SK-N-SH treated with all-trans-retinoic acid at 6 μM for 48 hours (cell line): ENCODE measurements at regions not wholly inside any gene's neighbourhood (a gene's known extent, or its start where the extent isn't known, plus 50 kb on each side); places are given as distances from the start of the nearest gene placed in this dataset.

ENCODE experiments used
- ARNTL ChIP-seq: fragments of 450-650 bp; formaldehyde crosslinking; IDR thresholded peaks from 2 replicates; pipeline ENCODE4 v1.5.0; 2020; ENCODE audit warnings: low read depth, mild to moderate bottlenecking, moderate library complexity, borderline replicate concordance
- CSRNP3 ChIP-seq: fragments of 250-450 bp; sonication (Bioruptor Pico); IDR thresholded peaks from 2 replicates; pipeline ENCODE4 v1.5.1; 2021; ENCODE audit warnings: mild to moderate bottlenecking, moderate library complexity
- ISL1 ChIP-seq: fragments of 250-450 bp; sonication (Bioruptor Pico); IDR thresholded peaks from 2 replicates; pipeline ENCODE4 v2.1.2; 2022; ENCODE audit warnings: mild to moderate bottlenecking, moderate library complexity
- OSR1 ChIP-seq: fragments of 250-450 bp; sonication (Bioruptor Pico); IDR thresholded peaks from 2 replicates; pipeline ENCODE4 v1.8.0; 2022; ENCODE audit warnings: moderate library complexity, mild to moderate bottlenecking, inconsistent platforms
- PATZ1 ChIP-seq: fragments of 250-450 bp; sonication (Bioruptor Pico); IDR thresholded peaks from 2 replicates; pipeline ENCODE4 v1.8.0; 2020; ENCODE audit warnings: mild to moderate bottlenecking, moderate library complexity, borderline replicate concordance
- PPARA ChIP-seq: fragments of 250-450 bp; sonication (Bioruptor Pico); IDR thresholded peaks from 2 replicates; pipeline ENCODE4 v1.5.0; 2020; ENCODE audit warnings: mild to moderate bottlenecking, borderline replicate concordance
- RARB ChIP-seq: fragments of 250-450 bp; sonication (Bioruptor Pico); IDR thresholded peaks from 2 replicates; pipeline ENCODE4 v1.8.0; 2021; ENCODE audit warnings: mild to moderate bottlenecking, moderate library complexity
- TSHZ2 ChIP-seq: fragments of 250-450 bp; sonication (Bioruptor Pico); IDR thresholded peaks from 2 replicates; pipeline ENCODE4 v1.5.0; 2020; ENCODE audit warnings: mild to moderate bottlenecking, moderate library complexity
- ZFP3 ChIP-seq: fragments of 250-450 bp; sonication (Bioruptor Pico); IDR thresholded peaks from 2 replicates; pipeline ENCODE4 v1.5.0; 2020; ENCODE audit warnings: mild to moderate bottlenecking, moderate library complexity

- TF ChIP-seq TSHZ2 (CRISPR knock-in tag), result no peak
- no peak for TF ChIP-seq ARNTL (CRISPR knock-in tag)
- TF ChIP-seq PATZ1 (CRISPR knock-in tag), result no peak
- TF ChIP-seq PPARA, result no peak
- no peak for TF ChIP-seq RARB (CRISPR knock-in tag)
- TF ChIP-seq CSRNP3 (CRISPR knock-in tag), result no peak
- TF ChIP-seq OSR1 (CRISPR knock-in tag), result no peak
- no peak for TF ChIP-seq ZFP3 (CRISPR knock-in tag)
- no peak for TF ChIP-seq ISL1 (CRISPR knock-in tag)
These were observed 1340.3 kb upstream of the GOT2 start for GRCh38 chr16:60074378-60074777.
